Vagina (tissue), 2 donors: ENCODE measurements at regions not wholly inside any gene's neighbourhood (a gene's known extent, or its start where the extent isn't known, plus 50 kb on each side); places are given as distances from the start of the nearest gene placed in this dataset.

ENCODE experiments used
- CTCF ChIP-seq, 3 experiments: fragments of 450-650 bp in 2 of 3; fragments of 200-600 bp in 1 of 3; sonication (generic) in 1 of 3; IDR thresholded peaks; one replicate each; pipeline ENCODE4 v1.5.1; 2017 to 2019; ENCODE audit warnings: antibody characterized with exemption in 3 of 3, mild to moderate bottlenecking in 2 of 3, moderate library complexity in 2 of 3
- POLR2A ChIP-seq, 2 donors: fragments of 450-650 bp; IDR thresholded peaks; one replicate each; pipeline ENCODE4 v1.6.1; 2017; ENCODE audit warnings: antibody characterized with exemption in 2 of 2, mild to moderate bottlenecking in 2 of 2, moderate library complexity in 2 of 2
- POLR2AphosphoS5 ChIP-seq, 2 donors: sonication (generic); formaldehyde crosslinking; IDR thresholded peaks; one replicate each; pipeline ENCODE4 v1.9.0; 2017; ENCODE audit warnings: antibody characterized with exemption in 2 of 2, mild to moderate bottlenecking in 2 of 2, low read depth in 1 of 2; ENCODE audit not compliant: insufficient read depth in 1 of 2

- TF ChIP-seq POLR2AphosphoS5 (IDR thresholded peaks at IDR 0.05; ENCODE audit: insufficient read depth in 1 of 2, low read depth in 1 of 2), result no peak
- no peak for TF ChIP-seq POLR2A (IDR thresholded peaks at IDR 0.05)
- no peak for TF ChIP-seq CTCF (IDR thresholded peaks at IDR 0.05)
Measured at GRCh38 chr17:64750891-64751677, 89.0 kb upstream of the SMURF2 start.
